GM13977 (cell line): ENCODE measurements at regions not wholly inside any gene's neighbourhood (a gene's known extent, or its start where the extent isn't known, plus 50 kb on each side); places are given as distances from the start of the nearest gene placed in this dataset.

ENCODE experiments used
- DNase-seq: peaks from one replicate; pipeline ENCODE4 v3.0.0; 2012; ENCODE audit warnings: low spot score
- CTCF ChIP-seq: IDR thresholded peaks from 2 replicates; pipeline ENCODE4 v1.5.1; 2012; ENCODE audit warnings: mild to moderate bottlenecking, control low read depth; ENCODE audit not compliant: insufficient read depth; ENCODE audit errors: extremely low read depth, missing control alignments
- in situ Hi-C: fragments of 300-500 bp; cut with MboI; formaldehyde crosslinking; loops from one replicate; pipeline ENCODE4 v1.12.0; 2022; ENCODE audit warnings: low sequenced_read_pairs, low pct_unique_long_range_greater_than_20kb, mixed read lengths, inconsistent platforms; ENCODE audit not compliant: unreplicated experiment

- in situ Hi-C loops, result no loop called here
- TF ChIP-seq CTCF, result no peak
- no peak for DNase-seq
Measured at GRCh38 chr3:105944276-105944675, 75.5 kb upstream of the CBLB start.

GRCh38 chr3:105944721-105945120 lies 75.9 kb upstream of the CBLB start:
- no peak for DNase-seq
- TF ChIP-seq CTCF, result no peak

GRCh38 chr3:105948101-105948500 lies 79.3 kb upstream of the CBLB start:
- in situ Hi-C loops, result no loop called here
- no peak for TF ChIP-seq CTCF
- DNase-seq, result no peak

More at GRCh38 chr3:105944721-105945120, 75.9 kb upstream of the CBLB start:
- in situ Hi-C loops, result no loop called here

- no peak for TF ChIP-seq CTCF
- in situ Hi-C loops, result no loop called here
- DNase-seq, result no peak
Measured at GRCh38 chr3:105950881-105951600, 82.2 kb upstream of the CBLB start.

- TF ChIP-seq CTCF, result no peak
- in situ Hi-C loops, result no loop called here
- DNase-seq, result no peak
Measured at GRCh38 chr3:105953831-105954230, 85.0 kb upstream of the CBLB start.

GRCh38 chr3:105956306-105956705 lies 87.5 kb upstream of the CBLB start:
- no peak for TF ChIP-seq CTCF
- in situ Hi-C loops, result no loop called here
- DNase-seq, result no peak
